H1 (cell line): ENCODE measurements at regions not wholly inside any gene's neighbourhood (a gene's known extent, or its start where the extent isn't known, plus 50 kb on each side); places are given as distances from the start of the nearest gene placed in this dataset.

ENCODE experiments used
- CTCF ChIA-PET: fragments of 300-600 bp; sonication (Branson Sonifier 250); formaldehyde crosslinking; loops from one replicate; lab custom pipeline; 2021; ENCODE audit not compliant: partially characterized antibody; lab: Charles Lee
- POLR2A ChIA-PET: fragments of 300-600 bp; sonication (Branson Sonifier 250); formaldehyde crosslinking; loops from one replicate; lab custom pipeline; 2021; ENCODE audit warnings: inconsistent platforms; ENCODE audit not compliant: partially characterized antibody; lab: Charles Lee
- DNase-seq, 2 experiments: peaks; one replicate each; pipeline versions ENCODE4 v3.0.0 to v3.0.0-alpha.2; 2010 to 2022; ENCODE audit warnings: low spot score in 2 of 2, low read depth in 1 of 2, mixed read lengths in 1 of 2
- FAIRE-seq: peaks from 2 replicates; lab custom pipeline; 2011; peaks lifted over from hg19 to GRCh38; lab: Jason Lieb, UNC
- H2AFZ ChIP-seq: 2 replicates; pipeline ENCODE4 v1.8.1; 2012; ENCODE audit warnings: low read length, inconsistent platforms
- H2AK5ac ChIP-seq: 2 replicates; pipeline ENCODE4 v1.6.1; 2013; ENCODE audit warnings: low read depth, low read length
- H2BK120ac ChIP-seq: replicated peaks from 2 replicates; pipeline ENCODE3; 2013; ENCODE audit warnings: low read depth, low read length, inconsistent platforms
- H2BK12ac ChIP-seq: 2 replicates; pipeline ENCODE4 v1.6.1; 2013; ENCODE audit warnings: low read depth, low read length
- H2BK15ac ChIP-seq: 2 replicates; pipeline ENCODE4 v1.6.1; 2013; ENCODE audit warnings: low read length
- H2BK20ac ChIP-seq: 2 replicates; pipeline ENCODE4 v1.6.1; 2013; ENCODE audit warnings: low read length
- H2BK5ac ChIP-seq: 2 replicates; pipeline ENCODE4 v1.6.1; 2013; ENCODE audit warnings: low read depth, low read length
- H3K14ac ChIP-seq: 2 replicates; pipeline ENCODE4 v1.6.1; 2013; ENCODE audit warnings: inconsistent platforms; ENCODE audit not compliant: insufficient read length
- H3K18ac ChIP-seq: 2 replicates; pipeline ENCODE4 v1.6.1; 2013; ENCODE audit warnings: low read length; ENCODE audit errors: extremely low read depth
- H3K23ac ChIP-seq: 2 replicates; pipeline ENCODE4 v1.6.1; 2013; ENCODE audit warnings: inconsistent platforms; ENCODE audit not compliant: insufficient read length
- H3K23me2 ChIP-seq: 2 replicates; pipeline ENCODE4 v1.6.1; 2013; ENCODE audit warnings: low read depth, low read length
- H3K27ac ChIP-seq: 2 replicates; pipeline ENCODE4 v1.6.1; 2011; ENCODE audit warnings: low read depth, low read length, inconsistent platforms
- H3K27me3 ChIP-seq, 4 experiments: replicated peaks in 1 of 4; 1 replicate in 1 of 4; 2 replicates in 3 of 4; pipeline versions ENCODE4 v1.6.1 to v1.8.1; 2011 to 2013; ENCODE audit warnings: low read length in 3 of 4, mild to moderate bottlenecking in 3 of 4, inconsistent platforms in 2 of 4, mixed read lengths in 2 of 4, moderate library complexity in 1 of 4; ENCODE audit not compliant: control insufficient read depth in 3 of 4, insufficient read depth in 3 of 4; ENCODE audit errors: extremely low read depth in 1 of 4
- H3K36me3 ChIP-seq, 4 experiments: 2 replicates each; pipeline versions ENCODE4 v1.6.1 to v1.8.1; 2011 to 2013; ENCODE audit warnings: mild to moderate bottlenecking in 4 of 4, low read length in 3 of 4, moderate library complexity in 2 of 4, control low read depth in 1 of 4, inconsistent platforms in 1 of 4; ENCODE audit not compliant: insufficient read depth in 4 of 4, control insufficient read depth in 2 of 4
- H3K4ac ChIP-seq: replicated peaks from 2 replicates; pipeline ENCODE3; 2013; ENCODE audit warnings: low read length, low read depth, mixed read lengths, inconsistent platforms; ENCODE audit not compliant: insufficient read length
- H3K4me1 ChIP-seq, 4 experiments: replicated peaks in 1 of 4; 1 replicate in 1 of 4; 2 replicates in 3 of 4; pipeline versions ENCODE4 v1.6.1 to v1.8.1; 2011 to 2013; ENCODE audit warnings: low read length in 3 of 4, inconsistent platforms in 2 of 4, mixed read lengths in 1 of 4; ENCODE audit not compliant: insufficient read depth in 4 of 4, control insufficient read depth in 3 of 4
- H3K4me2 ChIP-seq, 2 experiments: 2 replicates each; pipeline versions ENCODE4 v1.6.1 to v1.8.1; 2011 to 2013; ENCODE audit warnings: low read depth in 2 of 2, low read length in 2 of 2, control low read depth in 1 of 2, inconsistent platforms in 1 of 2, mild to moderate bottlenecking in 1 of 2; ENCODE audit not compliant: insufficient read depth in 1 of 2
- H3K4me3 ChIP-seq, 4 experiments: fragments of 200-600, 300-600 bp in 1 of 4; sonication (generic), shearing (Covaris generic), sonication (Bioruptor Twin) in 1 of 4; 2 replicates each; pipeline versions ENCODE4 v1.5.1 to v1.8.1; 2011 to 2016; ENCODE audit warnings: low read length in 4 of 4, low read depth in 3 of 4, control low read depth in 2 of 4, inconsistent platforms in 2 of 4, mild to moderate bottlenecking in 2 of 4, mixed read lengths in 1 of 4, moderate library complexity in 1 of 4; ENCODE audit not compliant: insufficient read depth in 2 of 4; ENCODE audit errors: extremely low read depth in 1 of 4
- H3K56ac ChIP-seq: replicated peaks from 2 replicates; pipeline ENCODE3; 2013; ENCODE audit warnings: low read depth, mild to moderate bottlenecking, mixed read lengths, low read length, inconsistent platforms; ENCODE audit not compliant: insufficient read length
- H3K79me1 ChIP-seq: 2 replicates; pipeline ENCODE4 v1.6.1; 2013; ENCODE audit warnings: low read depth, low read length, control low read depth
- H3K79me2 ChIP-seq, 2 experiments: 2 replicates each; pipeline versions ENCODE4 v1.6.1 to v1.8.1; 2012 to 2013; ENCODE audit warnings: low read length in 2 of 2, mild to moderate bottlenecking in 2 of 2, inconsistent platforms in 1 of 2; ENCODE audit not compliant: insufficient read depth in 2 of 2, control insufficient read depth in 1 of 2
- H3K9ac ChIP-seq, 4 experiments: replicated peaks in 1 of 4; 1 replicate in 1 of 4; 2 replicates in 3 of 4; pipeline versions ENCODE4 v1.6.1 to v1.8.1; 2011 to 2013; ENCODE audit warnings: low read depth in 3 of 4, low read length in 3 of 4, control low read depth in 2 of 4, mild to moderate bottlenecking in 2 of 4, moderate library complexity in 2 of 4, inconsistent platforms in 1 of 4; ENCODE audit errors: extremely low read depth in 1 of 4
- H3K9me3 ChIP-seq, 2 experiments: 2 replicates each; pipeline versions ENCODE4 v1.6.1 to v1.8.1; 2012 to 2013; ENCODE audit warnings: mild to moderate bottlenecking in 2 of 2, moderate library complexity in 2 of 2, control low read depth in 1 of 2, inconsistent platforms in 1 of 2, low read depth in 1 of 2, low read length in 1 of 2, mixed read lengths in 1 of 2; ENCODE audit not compliant: insufficient read depth in 2 of 2
- H4K20me1 ChIP-seq, 2 experiments: replicated peaks in 1 of 2; 2 replicates each; pipeline versions ENCODE3 to v1.8.1; 2011 to 2013; ENCODE audit warnings: inconsistent platforms in 2 of 2, low read length in 2 of 2, mild to moderate bottlenecking in 1 of 2; ENCODE audit not compliant: insufficient read depth in 2 of 2, control insufficient read depth in 1 of 2
- H4K5ac ChIP-seq: 2 replicates; pipeline ENCODE4 v1.6.1; 2013; ENCODE audit warnings: low read length, low read depth, mixed read lengths, inconsistent platforms; ENCODE audit not compliant: insufficient read length
- H4K8ac ChIP-seq: 2 replicates; pipeline ENCODE4 v1.8.0; 2013; ENCODE audit warnings: mild to moderate bottlenecking, moderate library complexity, low read length, inconsistent platforms; ENCODE audit not compliant: insufficient read depth; ENCODE audit errors: extremely low read depth
- H4K91ac ChIP-seq: replicated peaks from 2 replicates; pipeline ENCODE3; 2013; ENCODE audit warnings: low read length, mixed read lengths, inconsistent platforms; ENCODE audit not compliant: insufficient read length
- BACH1 ChIP-seq: IDR thresholded peaks from 2 replicates; pipeline ENCODE4 v1.6.1; 2012; ENCODE audit warnings: low read length, improper control_type of control experiment
- BRCA1 ChIP-seq: IDR thresholded peaks from 2 replicates; pipeline ENCODE4 v1.6.1; 2012; ENCODE audit warnings: low read depth, low read length, improper control_type of control experiment
- CHD2 ChIP-seq: IDR thresholded peaks from 2 replicates; pipeline ENCODE4 v1.6.1; 2012; ENCODE audit warnings: low read length, improper control_type of control experiment
- EP300 ChIP-seq, 2 experiments: IDR thresholded peaks; 1 replicate in 1 of 2; 2 replicates in 1 of 2; pipeline ENCODE4 v1.6.1; 2011 to 2012; ENCODE audit warnings: low read depth in 2 of 2, low read length in 2 of 2, mild to moderate bottlenecking in 2 of 2, borderline replicate concordance in 1 of 2, inconsistent platforms in 1 of 2, moderate library complexity in 1 of 2
- JUND ChIP-seq: IDR thresholded peaks from 2 replicates; pipeline ENCODE4 v1.6.1; 2011; ENCODE audit warnings: mild to moderate bottlenecking, improper control_type of control experiment, low read length
- KDM4A ChIP-seq: IDR thresholded peaks from one replicate; pipeline ENCODE4 v1.7.1; 2012; ENCODE audit warnings: low read depth, mild to moderate bottlenecking, moderate library complexity, low read length, inconsistent platforms; ENCODE audit not compliant: severe bottlenecking
- POLR2A ChIP-seq, 2 experiments: IDR thresholded peaks; 1 replicate in 1 of 2; 2 replicates in 1 of 2; pipeline ENCODE4 v1.6.1; 2011; ENCODE audit warnings: low read depth in 2 of 2, low read length in 2 of 2, mild to moderate bottlenecking in 2 of 2; ENCODE audit errors: control extremely low read depth in 1 of 2
- POLR2AphosphoS5 ChIP-seq: IDR thresholded peaks from 2 replicates; pipeline ENCODE4 v1.6.1; 2011; ENCODE audit warnings: low read depth, low read length
- WGBS, 2 experiments: shearing (Covaris generic) in 1 of 2; methylation state at CpG; one replicate each; pipeline versions ENCODE4 v1.1.6 to v1.1.7; 2013 to 2015; ENCODE audit warnings: low lambda C conversion rate in 2 of 2, mixed read lengths in 2 of 2, inconsistent platforms in 1 of 2, low coverage in 1 of 2, missing lambda C conversion rate in 1 of 2; ENCODE audit not compliant: insufficient replicate concordance in 2 of 2, insufficient coverage in 1 of 2, insufficient read length in 1 of 2; ENCODE audit errors: extremely low coverage in 1 of 2, missing lambda C conversion rate in 1 of 2; 5-methylcytosine and 5-hydroxymethylcytosine counted together
- TF ChIP-seq, protein P1 (sequence below): IDR thresholded peaks from 2 replicates; pipeline ENCODE4 v1.6.1; 2012; ENCODE audit warnings: low read length, inconsistent platforms
- TF ChIP-seq, protein P2 (sequence below): IDR thresholded peaks from 2 replicates; pipeline ENCODE4 v1.6.1; 2011; ENCODE audit warnings: low read length, improper control_type of control experiment

DNA sequence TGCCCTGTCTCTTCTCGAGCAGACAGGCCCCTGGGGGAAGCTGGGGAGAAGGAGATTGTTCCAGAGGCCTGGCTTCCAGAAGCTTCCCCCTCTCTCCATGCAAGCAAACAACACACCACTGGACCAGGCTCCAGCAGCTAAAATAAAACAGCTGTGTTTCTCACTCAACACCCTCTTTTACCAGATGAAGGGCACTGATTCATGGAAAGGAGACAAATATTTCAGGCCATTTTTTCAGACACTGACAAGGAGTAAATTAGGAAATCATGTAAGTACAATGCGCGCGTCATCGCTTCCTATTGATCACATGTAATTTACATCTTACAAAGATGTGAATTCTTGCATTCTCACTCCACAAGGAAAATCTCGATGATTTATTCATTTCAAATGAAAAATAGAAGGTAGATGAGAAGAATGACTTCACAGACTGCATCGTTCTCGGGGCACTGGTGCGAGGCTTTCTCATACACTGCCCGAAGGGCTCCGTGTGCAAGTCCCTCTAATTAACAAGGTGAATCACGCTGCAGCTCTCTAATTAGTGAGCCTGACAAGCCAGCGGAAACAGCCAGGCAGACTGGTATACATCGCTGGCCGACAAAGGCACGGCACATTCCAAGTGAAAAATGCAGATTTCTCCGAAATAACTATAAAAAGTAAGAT is 153.6 kb downstream of the KCTD15 start:
- no peak for FAIRE-seq
- Histone ChIP-seq H3K56ac (peak overlapping the region; percentile 40), H3K36me3 (no peaks in the 10 kb centered on the region), H2BK5ac (no peak overlapping the region)
- TF ChIP-seq, protein P1, sequence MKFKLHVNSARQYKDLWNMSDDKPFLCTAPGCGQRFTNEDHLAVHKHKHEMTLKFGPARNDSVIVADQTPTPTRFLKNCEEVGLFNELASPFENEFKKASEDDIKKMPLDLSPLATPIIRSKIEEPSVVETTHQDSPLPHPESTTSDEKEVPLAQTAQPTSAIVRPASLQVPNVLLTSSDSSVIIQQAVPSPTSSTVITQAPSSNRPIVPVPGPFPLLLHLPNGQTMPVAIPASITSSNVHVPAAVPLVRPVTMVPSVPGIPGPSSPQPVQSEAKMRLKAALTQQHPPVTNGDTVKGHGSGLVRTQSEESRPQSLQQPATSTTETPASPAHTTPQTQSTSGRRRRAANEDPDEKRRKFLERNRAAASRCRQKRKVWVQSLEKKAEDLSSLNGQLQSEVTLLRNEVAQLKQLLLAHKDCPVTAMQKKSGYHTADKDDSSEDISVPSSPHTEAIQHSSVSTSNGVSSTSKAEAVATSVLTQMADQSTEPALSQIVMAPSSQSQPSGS = no peak
- TF ChIP-seq JUND (no peak), BRCA1 (no peak), CHD2 (no peak), POLR2AphosphoS5 (no peak), EP300 (IDR thresholded peaks at IDR 0.05; ENCODE audit: borderline replicate concordance in 1 of 2, low read depth in 2 of 2, low read length in 2 of 2) (no peak), KDM4A (no peak), POLR2A (IDR thresholded peaks at IDR 0.05; ENCODE audit: control extremely low read depth in 1 of 2, low read depth in 2 of 2, low read length in 2 of 2) (no peak), BACH1 (no peak)
- TF ChIP-seq, protein P2, sequence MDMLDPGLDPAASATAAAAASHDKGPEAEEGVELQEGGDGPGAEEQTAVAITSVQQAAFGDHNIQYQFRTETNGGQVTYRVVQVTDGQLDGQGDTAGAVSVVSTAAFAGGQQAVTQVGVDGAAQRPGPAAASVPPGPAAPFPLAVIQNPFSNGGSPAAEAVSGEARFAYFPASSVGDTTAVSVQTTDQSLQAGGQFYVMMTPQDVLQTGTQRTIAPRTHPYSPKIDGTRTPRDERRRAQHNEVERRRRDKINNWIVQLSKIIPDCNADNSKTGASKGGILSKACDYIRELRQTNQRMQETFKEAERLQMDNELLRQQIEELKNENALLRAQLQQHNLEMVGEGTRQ = no peak
- TF ChIP-seq, all 59 proteins: peak for 0
- no peak overlapping the region for H2AK5ac ChIP-seq
- no peaks in the 10 kb centered on the region for H4K20me1 ChIP-seq
- no peak overlapping the region for H3K14ac ChIP-seq
- H4K8ac ChIP-seq = no peak overlapping the region
- no peaks in the 10 kb centered on the region for H3K27me3 ChIP-seq
- no peaks in the 10 kb centered on the region for H3K79me1 ChIP-seq
- H3K79me2 ChIP-seq = no peaks in the 10 kb centered on the region
- no peak overlapping the region for H2BK12ac ChIP-seq
- no peak overlapping the region for H3K18ac ChIP-seq
- no peak overlapping the region for H3K4ac ChIP-seq
- no peak overlapping the region for H4K91ac ChIP-seq
- H3K9ac ChIP-seq = no peak overlapping the region
- H3K4me1 ChIP-seq = no peaks in the 10 kb centered on the region
- H3K9me3 ChIP-seq = no peaks in the 10 kb centered on the region
- peak in 1 of 2 experiments; percentile 39 for DNase-seq
- no peak overlapping the region for H2BK15ac ChIP-seq
- no peak overlapping the region for H3K23ac ChIP-seq
- H4K5ac ChIP-seq = no peak overlapping the region
- no peak overlapping the region for H2BK20ac ChIP-seq
- H3K4me3 ChIP-seq = no peak overlapping the region
- H3K4me2 ChIP-seq = no peak overlapping the region
- no peaks in the 10 kb centered on the region for H3K23me2 ChIP-seq
- no peak overlapping the region for H2BK120ac ChIP-seq
- POLR2A ChIA-PET = no interaction called here
- WGBS, 2 experiments = 86% methylated on average over 17 of the region's 17 CpGs; no CpG with 5 or more reads in 1 of the 2 experiments
- H2AFZ ChIP-seq = no peak overlapping the region
- CTCF ChIA-PET = interaction anchor here (0.6 to 3.5 kb wide), 7 partner anchors 16 to 426 kb away, joined by 3 to 14 read pairs (median 3); no protein-coding TSS in a partner anchor
- no peak overlapping the region for H3K27ac ChIP-seq
